ENCODE measurements at regions not wholly inside any gene's neighbourhood (a gene's known extent, or its start where the extent isn't known, plus 50 kb on each side); places are given as distances from the start of the nearest gene placed in this dataset.

DNA sequence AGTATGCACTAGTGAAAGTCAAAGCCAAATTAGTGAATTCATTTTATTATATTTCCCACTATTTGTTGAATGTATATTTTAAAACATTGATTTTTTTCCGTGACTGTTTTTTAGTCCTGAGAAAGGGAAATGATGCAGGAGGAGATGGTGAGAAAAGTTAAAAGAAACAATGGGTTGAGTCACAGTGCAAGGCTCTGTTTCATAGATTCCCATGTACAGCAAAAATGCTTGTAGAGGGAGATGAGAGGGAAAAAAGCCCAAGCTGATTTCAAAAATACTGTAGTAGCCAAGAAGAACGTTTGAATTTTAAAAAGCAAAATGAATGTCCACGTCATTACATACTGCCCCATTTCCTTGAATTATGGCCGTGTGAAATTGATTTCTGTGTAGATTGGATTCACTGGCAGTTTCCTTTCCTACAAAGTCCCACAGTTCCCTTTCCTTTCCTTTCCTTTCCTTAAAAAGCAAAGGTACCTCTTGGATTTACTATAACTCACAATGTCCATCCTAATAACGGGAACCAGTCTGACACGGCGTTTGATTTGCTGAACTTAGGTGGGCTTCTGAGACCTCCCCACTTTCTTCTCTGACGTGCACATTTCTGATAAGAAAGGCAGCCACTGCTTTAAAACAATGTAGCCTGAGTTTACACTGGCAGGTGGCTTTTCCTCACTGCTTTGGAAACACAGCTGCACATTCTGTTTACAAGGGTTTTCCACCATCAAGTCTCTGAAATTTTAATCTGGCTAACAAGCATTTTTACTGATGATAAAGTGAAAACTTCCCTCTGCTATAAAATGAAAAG lies 63.7 kb downstream of the SPCS3 start:
- TF ChIP-seq, protein P1, sequence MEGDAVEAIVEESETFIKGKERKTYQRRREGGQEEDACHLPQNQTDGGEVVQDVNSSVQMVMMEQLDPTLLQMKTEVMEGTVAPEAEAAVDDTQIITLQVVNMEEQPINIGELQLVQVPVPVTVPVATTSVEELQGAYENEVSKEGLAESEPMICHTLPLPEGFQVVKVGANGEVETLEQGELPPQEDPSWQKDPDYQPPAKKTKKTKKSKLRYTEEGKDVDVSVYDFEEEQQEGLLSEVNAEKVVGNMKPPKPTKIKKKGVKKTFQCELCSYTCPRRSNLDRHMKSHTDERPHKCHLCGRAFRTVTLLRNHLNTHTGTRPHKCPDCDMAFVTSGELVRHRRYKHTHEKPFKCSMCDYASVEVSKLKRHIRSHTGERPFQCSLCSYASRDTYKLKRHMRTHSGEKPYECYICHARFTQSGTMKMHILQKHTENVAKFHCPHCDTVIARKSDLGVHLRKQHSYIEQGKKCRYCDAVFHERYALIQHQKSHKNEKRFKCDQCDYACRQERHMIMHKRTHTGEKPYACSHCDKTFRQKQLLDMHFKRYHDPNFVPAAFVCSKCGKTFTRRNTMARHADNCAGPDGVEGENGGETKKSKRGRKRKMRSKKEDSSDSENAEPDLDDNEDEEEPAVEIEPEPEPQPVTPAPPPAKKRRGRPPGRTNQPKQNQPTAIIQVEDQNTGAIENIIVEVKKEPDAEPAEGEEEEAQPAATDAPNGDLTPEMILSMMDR (IDR thresholded peaks at IDR 0.05; ENCODE audit: low read length, missing control alignments), result no peak
- peak overlapping the region; percentile 29 for H3K4me3 ChIP-seq (replicated peaks; ENCODE audit: low read depth, low read length)
- peak; percentile 90 for DNase-seq (ENCODE audit: low read depth)

DNA sequence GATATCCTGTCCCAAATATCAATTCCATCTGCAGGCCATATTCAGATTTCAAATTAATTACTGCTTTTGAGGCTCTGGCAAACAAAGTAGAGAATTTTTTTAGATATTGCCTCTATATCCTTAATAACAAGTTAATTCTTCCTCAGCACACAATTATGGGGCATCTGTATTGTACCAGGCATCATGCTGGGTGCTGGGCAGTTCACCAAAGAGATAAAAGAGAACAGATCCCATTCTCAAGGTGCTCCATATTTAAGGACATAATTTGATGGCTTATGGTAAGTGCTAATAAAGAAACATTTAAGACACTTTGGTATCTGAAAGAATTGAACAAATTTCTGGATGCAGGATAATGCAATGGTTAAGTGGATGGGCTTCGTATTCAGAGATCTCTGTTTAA lies 65.8 kb downstream of the SPCS3 start:
- no peak overlapping the region for H3K4me3 ChIP-seq (replicated peaks; ENCODE audit: low read depth, low read length)
- DNase-seq (ENCODE audit: low read depth), result no peak
- TF ChIP-seq, protein P1 (IDR thresholded peaks at IDR 0.05; ENCODE audit: low read length, missing control alignments), result no peak

DNA sequence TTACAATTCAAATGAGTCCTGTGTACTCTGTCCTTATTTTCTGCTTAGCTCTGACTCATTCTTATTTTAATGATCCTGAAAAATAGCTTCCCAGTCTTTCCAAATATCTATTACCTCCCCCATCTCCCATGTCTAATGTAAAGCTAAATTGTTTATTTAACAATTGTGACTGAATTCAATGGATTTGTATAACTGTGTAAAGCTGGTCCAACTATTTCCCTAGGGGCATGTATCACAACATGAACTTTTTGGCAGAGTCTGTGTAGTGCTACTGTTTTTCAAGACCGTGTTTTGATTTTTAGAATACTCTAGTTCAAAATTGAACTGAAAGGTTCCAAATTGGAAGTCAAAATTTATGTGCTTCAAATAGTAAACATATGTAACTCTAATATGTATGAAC lies 67.8 kb downstream of the SPCS3 start:
- TF ChIP-seq, protein P1 (IDR thresholded peaks at IDR 0.05; ENCODE audit: low read length, missing control alignments), result no peak
- no peak overlapping the region for H3K4me3 ChIP-seq (replicated peaks; ENCODE audit: low read depth, low read length)
- peak; percentile 69 for DNase-seq (ENCODE audit: low read depth)

DNA sequence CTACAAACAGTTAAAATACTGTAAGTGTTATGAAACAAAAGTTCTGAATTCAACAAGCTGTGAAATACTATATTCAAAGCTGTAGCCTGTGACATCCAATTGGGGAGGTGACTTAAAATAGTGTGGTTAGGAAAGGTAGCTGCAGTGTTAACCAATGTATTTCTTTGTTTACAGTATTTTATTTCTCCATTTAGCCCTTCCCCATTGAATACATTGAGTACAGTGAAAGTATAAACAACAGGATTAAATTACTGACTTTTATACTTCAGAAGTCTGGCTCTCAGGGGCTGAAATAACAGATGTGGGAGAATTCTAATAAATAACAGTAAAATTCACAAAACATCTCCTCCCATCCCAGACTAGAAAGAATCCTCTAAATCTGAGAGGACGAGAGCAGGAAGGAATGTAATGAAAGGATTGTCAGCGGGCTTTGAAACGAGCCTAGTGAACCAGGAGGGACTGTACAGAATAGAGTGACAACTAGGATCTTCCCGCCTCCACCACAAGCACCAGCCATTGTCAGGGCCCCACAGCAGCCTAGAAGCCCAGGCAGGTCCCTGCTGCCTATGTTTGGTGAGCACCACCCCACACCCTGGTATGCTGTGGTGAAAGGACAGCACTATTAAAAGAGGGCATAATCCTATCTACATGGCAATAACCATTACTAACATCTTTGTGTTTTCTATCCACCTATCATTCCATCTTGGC lies 73.7 kb downstream of the SPCS3 start:
- TF ChIP-seq, protein P1 (IDR thresholded peaks at IDR 0.05; ENCODE audit: low read length, missing control alignments), result no peak
- no peak for DNase-seq (ENCODE audit: low read depth)
- H3K4me3 ChIP-seq (replicated peaks; ENCODE audit: low read depth, low read length), result no peak overlapping the region

DNA sequence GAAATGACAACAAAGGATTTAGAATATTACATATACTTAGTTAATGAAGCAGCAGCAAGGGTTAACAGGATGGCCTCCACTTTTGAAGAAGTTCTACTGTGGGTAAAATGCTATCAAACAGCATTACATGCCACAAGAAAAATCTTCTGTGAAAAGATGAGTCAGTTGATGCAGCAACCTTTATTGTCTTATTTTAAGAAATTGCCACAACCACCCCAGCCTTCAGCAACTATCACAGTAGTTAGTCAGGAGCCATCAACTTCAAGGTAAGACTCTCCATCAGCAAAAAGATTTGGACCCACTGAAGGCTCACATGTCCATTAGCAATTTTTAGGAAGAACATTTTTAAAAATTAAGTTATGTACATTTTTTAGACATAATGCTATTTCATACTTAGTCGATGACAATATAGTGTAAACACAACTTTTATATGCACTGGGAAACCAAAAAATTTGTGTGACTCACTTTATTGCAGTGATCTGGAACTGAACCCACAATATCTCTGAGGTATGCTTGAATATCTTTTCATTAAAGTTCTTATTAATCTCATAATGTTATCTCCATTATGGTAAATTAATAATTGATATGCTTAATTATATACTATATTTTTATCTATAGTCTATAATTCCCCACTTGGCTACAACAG lies 81.2 kb downstream of the SPCS3 start:
- TF ChIP-seq, protein P1 (IDR thresholded peaks at IDR 0.05; ENCODE audit: low read length, missing control alignments), result no peak
- DNase-seq (ENCODE audit: low read depth), result peak; percentile 56
- no peak overlapping the region for H3K4me3 ChIP-seq (replicated peaks; ENCODE audit: low read depth, low read length)

DNA sequence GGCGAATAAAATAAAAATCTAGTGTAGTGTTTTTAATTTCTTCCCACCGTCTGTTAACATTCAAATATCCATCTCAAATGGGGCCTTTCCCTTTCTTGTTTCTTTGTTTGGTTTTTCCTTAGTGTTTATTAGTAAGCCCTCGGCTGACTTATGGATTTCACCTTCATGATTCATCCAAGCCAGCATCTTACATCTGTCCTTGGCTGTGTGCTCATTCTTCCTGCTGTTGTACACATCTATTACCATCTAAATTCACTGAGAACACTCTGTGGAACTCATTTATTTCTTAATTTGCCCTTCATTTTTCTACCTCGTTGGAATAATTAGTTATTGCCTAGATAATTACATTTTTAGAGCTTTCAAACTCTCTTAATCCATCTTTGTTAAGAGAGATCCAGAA lies 84.9 kb downstream of the SPCS3 start:
- TF ChIP-seq, protein P1 (IDR thresholded peaks at IDR 0.05; ENCODE audit: low read length, missing control alignments), result no peak
- no peak overlapping the region for H3K4me3 ChIP-seq (replicated peaks; ENCODE audit: low read depth, low read length)
- DNase-seq (ENCODE audit: low read depth), result peak; percentile 48
